ENCODE measurements at regions not wholly inside any gene's neighbourhood (a gene's known extent, or its start where the extent isn't known, plus 50 kb on each side); places are given as distances from the start of the nearest gene placed in this dataset.

GRCh38 chr9:21561502-21561901, 79.4 kb upstream of the IFNE start:
- no peak overlapping the region for H3K9ac ChIP-seq (ENCODE audit: insufficient read depth, low read depth, low read length)
- ChIA-PET POLR2A (no interaction called here), CTCF (ENCODE audit: low intra/inter-chr PET ratio, low total read pairs) (no interaction called here)
- in situ Hi-C loops (cut with HindIII; ENCODE audit: extremely low pct_ligation_motif_present, low pct_unique_long_range_greater_than_20kb): no loop called here
- no peaks in the 10 kb centered on the region for H3K4me1 ChIP-seq (ENCODE audit: insufficient read depth, low read length)
- no peak overlapping the region for H3K4me2 ChIP-seq (ENCODE audit: low read depth, low read length)
- H3K9me3 ChIP-seq (ENCODE audit: low read length): no peaks in the 10 kb centered on the region
- no peak overlapping the region for H2AFZ ChIP-seq (ENCODE audit: low read length)
- H3K36me3 ChIP-seq (replicated peaks in 1 of 2; ENCODE audit: control insufficient read depth in 1 of 2, insufficient read depth in 2 of 2, low read length in 2 of 2): no peaks in the 10 kb centered on the region
- BruUV-seq (replicated peaks): no TSS peak
- no peaks in the 10 kb centered on the region for H3K79me2 ChIP-seq (ENCODE audit: insufficient read depth, low read length)
- DNase-seq (ENCODE audit: low spot score) (no peak), ATAC-seq (no peak), FAIRE-seq (no peak)
- intact Hi-C loops (cut with micrococcal nuclease; ENCODE audit: unreplicated experiment): no loop called here
- 0 out of 5 replicates have a peak, but pooled peaks cover 0 to 3% of the 10 kb centered on the region in 2 experiments for H3K27me3 ChIP-seq (ENCODE audit: control insufficient read depth in 1 of 2, insufficient read depth in 2 of 2, low read length in 2 of 2)
- no peak overlapping the region for H3K4me3 ChIP-seq (replicated peaks in 1 of 3; ENCODE audit: insufficient read depth in 1 of 3, low read depth in 2 of 3, low read length in 3 of 3)
- under 1% methylated on average over 2 of the region's 2 CpGs for WGBS (ENCODE audit: low lambda C conversion rate)
- H3K27ac ChIP-seq (ENCODE audit: extremely low read length, insufficient read depth, low read length): no peak overlapping the region
- no peaks in the 10 kb centered on the region for H4K20me1 ChIP-seq (ENCODE audit: insufficient read depth, low read length)
- TF ChIP-seq NCOA1 (CRISPR knock-in tag; IDR thresholded peaks at IDR 0.05) (no peak), GATAD1 (CRISPR knock-in tag; IDR thresholded peaks at IDR 0.05) (no peak), ZNF746 (CRISPR knock-in tag; IDR thresholded peaks at IDR 0.05) (no peak), ZNF275 (CRISPR knock-in tag; IDR thresholded peaks at IDR 0.05; ENCODE audit: borderline replicate concordance) (no peak), E2F5 (CRISPR knock-in tag; conservative IDR thresholded peaks at IDR 0.05) (no peak), MTA3 (CRISPR knock-in tag; IDR thresholded peaks at IDR 0.05) (no peak), YY1 (IDR thresholded peaks at IDR 0.05; ENCODE audit: insufficient read depth, insufficient replicate concordance, low read depth, low read length) (no peak), ZNF674 (CRISPR knock-in tag; IDR thresholded peaks at IDR 0.05; ENCODE audit: low read depth) (no peak), ZNF407 (CRISPR knock-in tag; IDR thresholded peaks at IDR 0.05; ENCODE audit: not compliant biosample characterization) (no peak), CHD4 (IDR thresholded peaks at IDR 0.05; ENCODE audit: borderline replicate concordance, low read length) (no peak), RFX1 (IDR thresholded peaks at IDR 0.05) (no peak), FOXC1 (CRISPR knock-in tag; IDR thresholded peaks at IDR 0.05; ENCODE audit: borderline replicate concordance) (no peak), ZNF383 (CRISPR knock-in tag; IDR thresholded peaks at IDR 0.05; ENCODE audit: borderline replicate concordance) (no peak), CSRNP1 (CRISPR knock-in tag; IDR thresholded peaks at IDR 0.05) (no peak)

Data from HepG2 (cell line).